PC-3 (cell line): ENCODE measurements at regions not wholly inside any gene's neighbourhood (a gene's known extent, or its start where the extent isn't known, plus 50 kb on each side); places are given as distances from the start of the nearest gene placed in this dataset.

ENCODE experiments used
- ATAC-seq: fragments of 200-7000 bp; cut with Tn5 transposase; 2 replicates; pipeline ENCODE4 v1.9.1; 2020; ENCODE audit warnings: mild to moderate bottlenecking, moderate library complexity
- BruUV-seq: library from RNA; stranded (reverse); fragments of 400-500 nt; replicated peaks from 2 replicates; lab custom pipeline; 2021; lab: Mats Ljungman, UMichigan
- CTCF ChIA-PET: fragments of 300-600 bp; sonication (Branson Sonifier 250); formaldehyde crosslinking; loops from one replicate; lab custom pipeline; 2022; ENCODE audit warnings: antibody characterized with exemption; lab: Charles Lee
- POLR2A ChIA-PET: fragments of 300-600 bp; sonication (Branson Sonifier 250); formaldehyde crosslinking; loops from one replicate; lab custom pipeline; 2022; ENCODE audit warnings: antibody characterized with exemption; ENCODE audit not compliant: unreplicated experiment; lab: Charles Lee
- DNase-seq: peaks from one replicate; pipeline ENCODE4 v3.0.0-alpha.2; 2015
- H2AFZ ChIP-seq: fragments of 300-600 bp; sonication (generic); 2 replicates; pipeline ENCODE4 v1.6.0; 2016; ENCODE audit warnings: antibody characterized with exemption, low read length
- H3F3A ChIP-seq: fragments of 300-600 bp; sonication (generic); one replicate; pipeline ENCODE4 v1.6.0; 2017; ENCODE audit warnings: antibody characterized with exemption, low read length, control low read depth, mild to moderate bottlenecking; ENCODE audit not compliant: unreplicated experiment
- H3K27ac ChIP-seq: fragments of 300-600 bp; sonication (generic); 2 replicates; pipeline ENCODE4 v1.5.1; 2016; ENCODE audit warnings: mild to moderate bottlenecking, low read length
- H3K27me3 ChIP-seq: fragments of 300-600 bp; sonication (generic); 2 replicates; pipeline ENCODE4 v1.6.1; 2016; ENCODE audit warnings: low read length, mixed read lengths
- H3K36me3 ChIP-seq: fragments of 300-600 bp; sonication (generic); 2 replicates; pipeline ENCODE4 v1.6.1; 2016; ENCODE audit warnings: low read depth, mixed run types, low read length, mixed read lengths
- H3K4me1 ChIP-seq: fragments of 300-600 bp; sonication (generic); 2 replicates; pipeline ENCODE4 v1.5.1; 2016; ENCODE audit warnings: low read length; ENCODE audit not compliant: insufficient read depth
- H3K4me2 ChIP-seq: fragments of 300-600 bp; sonication (generic); 2 replicates; pipeline ENCODE4 v1.6.0; 2016; ENCODE audit warnings: low read length
- H3K4me3 ChIP-seq: fragments of 300-600 bp; sonication (generic); 2 replicates; pipeline ENCODE4 v1.5.1; 2016; ENCODE audit warnings: mild to moderate bottlenecking, low read length, mixed read lengths
- H3K79me2 ChIP-seq: fragments of 300-600 bp; sonication (generic); 2 replicates; pipeline ENCODE4 v1.6.1; 2017; ENCODE audit warnings: low read length, mixed read lengths
- H3K9ac ChIP-seq: fragments of 300-600 bp; sonication (generic); 2 replicates; pipeline ENCODE4 v1.6.0; 2016; ENCODE audit warnings: mild to moderate bottlenecking, low read length
- H3K9me2 ChIP-seq: fragments of 300-600 bp; sonication (generic); replicated peaks from 2 replicates; pipeline ENCODE4 v1.6.1; 2016; ENCODE audit warnings: mixed run types, low read length, mixed read lengths
- H3K9me3 ChIP-seq: fragments of 300-600 bp; sonication (generic); 2 replicates; pipeline ENCODE4 v1.6.1; 2016; ENCODE audit warnings: low read length, mixed read lengths
- H4K20me1 ChIP-seq: fragments of 300-600 bp; sonication (generic); 2 replicates; pipeline ENCODE4 v1.6.1; 2016; ENCODE audit warnings: low read length, mixed read lengths
- EZH2 ChIP-seq: fragments of 300-600 bp; sonication (generic); IDR thresholded peaks from one replicate; pipeline ENCODE4 v1.6.1; 2017; ENCODE audit warnings: antibody characterized with exemption, mild to moderate bottlenecking, low read length; ENCODE audit not compliant: unreplicated experiment
- EZH2phosphoT487 ChIP-seq: fragments of 300-600 bp; sonication (generic); IDR thresholded peaks from 2 replicates; pipeline ENCODE4 v1.6.1; 2018; ENCODE audit warnings: mild to moderate bottlenecking, antibody characterized with exemption, low read length, borderline replicate concordance
- intact Hi-C: fragments of 100-400 bp; cut with micrococcal nuclease; formaldehyde crosslinking; loops from 2 replicates; pipeline ENCODE4 v1.9.0; 2023
- TF ChIP-seq, protein P1 (sequence below): fragments of 300-600 bp; sonication (generic); conservative IDR thresholded peaks from 2 replicates; pipeline ENCODE4 v1.5.1; 2017; ENCODE audit warnings: antibody characterized with exemption, low read depth, mild to moderate bottlenecking, low read length

DNA sequence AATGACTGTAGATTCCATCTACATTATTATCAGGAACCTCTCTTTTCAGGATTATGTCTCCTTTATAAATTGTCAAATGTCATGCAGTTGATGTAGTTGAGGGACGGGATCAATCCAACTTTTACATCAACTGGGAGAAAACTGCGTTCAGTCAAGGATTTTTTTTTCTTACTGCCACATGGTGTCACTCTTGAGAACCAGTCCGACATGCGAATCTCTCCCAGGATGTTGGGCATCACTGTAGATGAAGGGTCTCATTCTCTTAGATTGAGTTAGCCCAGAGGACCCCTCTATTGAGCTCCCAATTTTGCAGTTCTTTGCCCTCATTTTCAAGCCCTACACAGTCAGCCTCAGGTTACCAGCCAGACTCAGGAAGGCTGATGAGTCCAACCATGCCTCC is 120.3 kb upstream of the PTPRZ1 start:
- Histone ChIP-seq H3F3A (no peaks in the 10 kb centered on the region), H3K9me3 (no peaks in the 10 kb centered on the region), H3K9me2 (no peaks in the 10 kb centered on the region), H3K4me2 (no peak overlapping the region), H3K27ac (no peak overlapping the region), H3K36me3 (no peaks in the 10 kb centered on the region), H3K4me1 (no peaks in the 10 kb centered on the region), H4K20me1 (no peaks in the 10 kb centered on the region), H3K79me2 (no peaks in the 10 kb centered on the region), H3K9ac (no peak overlapping the region), H3K27me3 (peaks cover 58% of the 10 kb centered on the region), H2AFZ (no peak overlapping the region), H3K4me3 (no peak overlapping the region)
- TF ChIP-seq, protein P1, sequence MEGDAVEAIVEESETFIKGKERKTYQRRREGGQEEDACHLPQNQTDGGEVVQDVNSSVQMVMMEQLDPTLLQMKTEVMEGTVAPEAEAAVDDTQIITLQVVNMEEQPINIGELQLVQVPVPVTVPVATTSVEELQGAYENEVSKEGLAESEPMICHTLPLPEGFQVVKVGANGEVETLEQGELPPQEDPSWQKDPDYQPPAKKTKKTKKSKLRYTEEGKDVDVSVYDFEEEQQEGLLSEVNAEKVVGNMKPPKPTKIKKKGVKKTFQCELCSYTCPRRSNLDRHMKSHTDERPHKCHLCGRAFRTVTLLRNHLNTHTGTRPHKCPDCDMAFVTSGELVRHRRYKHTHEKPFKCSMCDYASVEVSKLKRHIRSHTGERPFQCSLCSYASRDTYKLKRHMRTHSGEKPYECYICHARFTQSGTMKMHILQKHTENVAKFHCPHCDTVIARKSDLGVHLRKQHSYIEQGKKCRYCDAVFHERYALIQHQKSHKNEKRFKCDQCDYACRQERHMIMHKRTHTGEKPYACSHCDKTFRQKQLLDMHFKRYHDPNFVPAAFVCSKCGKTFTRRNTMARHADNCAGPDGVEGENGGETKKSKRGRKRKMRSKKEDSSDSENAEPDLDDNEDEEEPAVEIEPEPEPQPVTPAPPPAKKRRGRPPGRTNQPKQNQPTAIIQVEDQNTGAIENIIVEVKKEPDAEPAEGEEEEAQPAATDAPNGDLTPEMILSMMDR = peak; percentile 56
- no peak for TF ChIP-seq EZH2
- ATAC-seq = no peak
- intact Hi-C loops = loop anchor here (1.0 kb wide), 1 partner anchor 243 kb away; no protein-coding TSS in a partner anchor
- POLR2A ChIA-PET = no interaction called here
- CTCF ChIA-PET = no interaction called here
- peak; percentile 26 for DNase-seq
- no TSS peak for BruUV-seq

DNA sequence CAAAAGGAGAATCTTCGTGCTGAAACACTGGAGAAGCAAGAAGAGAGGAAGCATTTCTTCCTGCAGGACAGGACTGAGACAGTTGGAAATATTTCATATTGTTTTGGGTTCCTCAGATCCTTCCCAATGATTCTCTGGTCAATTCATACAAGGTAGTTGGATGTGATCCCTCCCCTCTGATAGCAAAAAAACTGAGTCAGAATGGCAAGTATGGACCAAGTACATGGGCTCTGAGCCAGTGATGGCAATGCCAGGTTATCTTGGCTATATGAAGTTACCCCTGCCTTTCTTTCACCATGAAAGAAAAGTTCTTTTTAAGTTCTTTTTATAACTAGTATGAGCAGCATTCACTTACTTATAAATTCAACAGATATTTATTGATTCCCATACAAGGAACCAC is 124.4 kb upstream of the PTPRZ1 start:
- POLR2A ChIA-PET = no interaction called here
- H3K4me2 ChIP-seq = no peak overlapping the region
- CTCF ChIA-PET = no interaction called here
- H4K20me1 ChIP-seq = no peaks in the 10 kb centered on the region
- intact Hi-C loops = no loop called here
- H3K27ac ChIP-seq = no peak overlapping the region
- no TSS peak for BruUV-seq
- ATAC-seq (no peak), DNase-seq (no peak)
- H3K9ac ChIP-seq = no peak overlapping the region
- no peaks in the 10 kb centered on the region for H3F3A ChIP-seq
- no peaks in the 10 kb centered on the region for H3K36me3 ChIP-seq
- no peaks in the 10 kb centered on the region for H3K9me3 ChIP-seq
- no peaks in the 10 kb centered on the region for H3K4me1 ChIP-seq
- H3K79me2 ChIP-seq = no peaks in the 10 kb centered on the region
- TF ChIP-seq EZH2phosphoT487 (no peak), EZH2 (no peak)
- TF ChIP-seq, protein P1 = no peak
- H3K9me2 ChIP-seq = no peaks in the 10 kb centered on the region
- peaks cover 29% of the 10 kb centered on the region for H3K27me3 ChIP-seq
- no peak overlapping the region for H3K4me3 ChIP-seq
- no peak overlapping the region for H2AFZ ChIP-seq

DNA sequence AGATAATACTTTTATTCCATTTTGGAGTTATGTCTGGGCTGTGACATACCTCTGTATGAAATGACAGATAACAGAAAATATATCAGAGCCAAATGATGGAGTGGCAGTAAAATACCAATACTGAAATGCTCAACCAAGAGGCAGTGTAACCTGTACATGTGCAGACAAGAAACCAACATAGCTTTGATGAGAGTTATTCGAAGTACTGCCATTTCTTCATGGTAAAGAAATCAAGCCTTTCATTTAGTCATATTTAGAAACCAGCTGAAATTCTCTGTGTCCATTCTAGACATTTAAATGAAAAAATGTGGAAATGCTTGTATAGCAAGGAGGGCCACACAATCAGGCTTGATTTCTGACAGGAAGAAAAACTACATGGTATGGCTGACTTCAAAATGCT is 127.1 kb upstream of the PTPRZ1 start:
- Histone ChIP-seq H3K27me3 (0 out of 2 replicates have a peak, but pooled peaks cover 8% of the 10 kb centered on the region), H3K9ac (no peak overlapping the region), H3K36me3 (no peaks in the 10 kb centered on the region), H3K4me3 (no peak overlapping the region), H2AFZ (no peak overlapping the region), H3K79me2 (no peaks in the 10 kb centered on the region), H3K9me2 (no peaks in the 10 kb centered on the region), H3K27ac (no peak overlapping the region), H3K9me3 (no peaks in the 10 kb centered on the region), H4K20me1 (no peaks in the 10 kb centered on the region), H3K4me1 (no peaks in the 10 kb centered on the region), H3F3A (no peaks in the 10 kb centered on the region), H3K4me2 (no peak overlapping the region)
- no peak for DNase-seq
- ATAC-seq = no peak
- ChIA-PET POLR2A (no interaction called here), CTCF (no interaction called here)
- intact Hi-C loops = no loop called here
- TF ChIP-seq EZH2phosphoT487 (no peak), EZH2 (no peak)
- TF ChIP-seq, protein P1 = no peak
- no TSS peak for BruUV-seq
